ENCODE measurements at regions not wholly inside any gene's neighbourhood (a gene's known extent, or its start where the extent isn't known, plus 50 kb on each side); places are given as distances from the start of the nearest gene placed in this dataset.

DNA sequence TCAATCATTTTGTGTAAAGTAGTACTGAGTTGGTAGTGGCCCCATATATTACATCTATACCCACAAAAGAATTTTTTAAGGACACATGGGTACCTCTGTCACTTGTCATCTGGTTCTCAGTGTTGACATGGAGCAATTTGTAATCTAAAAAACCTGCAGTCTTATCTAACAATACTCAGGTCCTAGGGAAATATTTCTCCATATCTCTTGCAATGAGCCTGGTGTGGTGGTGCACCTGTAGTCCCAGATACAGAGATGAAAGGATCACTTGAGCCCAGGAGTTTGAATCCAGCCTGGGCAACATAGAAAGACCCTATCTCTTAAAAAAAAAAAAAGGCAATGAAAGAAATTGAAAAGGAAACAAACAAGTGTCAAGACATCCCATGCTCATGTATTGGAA lies 70.7 kb upstream of the ZNF30 start:
- H4K20me1 ChIP-seq (ENCODE audit: control insufficient read depth, insufficient read depth) = no peaks in the 10 kb centered on the region
- SMC1A ChIA-PET (ENCODE audit: uncharacterized antibody, unreplicated experiment) = no interaction called here
- no peak for DNase-seq (ENCODE audit: low read depth, low spot score)
- no peak overlapping the region for H3K4me2 ChIP-seq (ENCODE audit: control insufficient read depth, insufficient read depth)
- H3K36me3 ChIP-seq (ENCODE audit: control insufficient read depth in 2 of 2, insufficient read depth in 2 of 2, low read length in 1 of 2) = no peaks in the 10 kb centered on the region
- no peak for FAIRE-seq
- RAD21 ChIA-PET (ENCODE audit: unreplicated experiment) = no interaction called here
- no peaks in the 10 kb centered on the region for H3K4me1 ChIP-seq (ENCODE audit: control insufficient read depth, insufficient read depth, low read length)
- in situ Hi-C loops (cut with MboI) = no loop called here
- TF ChIP-seq NRF1 (conservative IDR thresholded peaks at IDR 0.05; ENCODE audit: low read depth, low read length) (no peak), WRNIP1 (IDR thresholded peaks at IDR 0.05; ENCODE audit: borderline replicate concordance, low read depth, low read length) (no peak), LARP7 (IDR thresholded peaks at IDR 0.05) (no peak), ZNF592 (IDR thresholded peaks at IDR 0.05) (no peak), GATAD2B (conservative IDR thresholded peaks at IDR 0.05; ENCODE audit: low read depth) (no peak), TCF12 (IDR thresholded peaks at IDR 0.05; ENCODE audit: low read depth, low read length) (no peak), SUPT20H (IDR thresholded peaks at IDR 0.05; ENCODE audit: borderline replicate concordance, control insufficient read depth, low read depth, low read length) (no peak), ZBTB4 (CRISPR knock-in tag; IDR thresholded peaks at IDR 0.05) (no peak), NR2F1 (conservative IDR thresholded peaks at IDR 0.05) (no peak), CUX1 (IDR thresholded peaks at IDR 0.05; ENCODE audit: insufficient replicate concordance, low read depth, low read length) (no peak)
- TF ChIP-seq, protein P1, sequence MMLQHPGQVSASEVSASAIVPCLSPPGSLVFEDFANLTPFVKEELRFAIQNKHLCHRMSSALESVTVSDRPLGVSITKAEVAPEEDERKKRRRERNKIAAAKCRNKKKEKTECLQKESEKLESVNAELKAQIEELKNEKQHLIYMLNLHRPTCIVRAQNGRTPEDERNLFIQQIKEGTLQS (IDR thresholded peaks at IDR 0.05; ENCODE audit: borderline replicate concordance, extremely low read depth, low read depth, low read length) = no peak
- no peaks in the 10 kb centered on the region for H3K79me2 ChIP-seq (ENCODE audit: control insufficient read depth, insufficient read depth, low read length)
- no peak overlapping the region for H3K4me3 ChIP-seq
- no peak overlapping the region for H2AFZ ChIP-seq (ENCODE audit: control insufficient read depth, low read depth, low read length)
- POLR2A ChIA-PET = no interaction called here
- CTCF ChIA-PET = no interaction called here
- no peak overlapping the region for H3K27ac ChIP-seq (ENCODE audit: control insufficient read depth, insufficient read depth)
- H3K9ac ChIP-seq (ENCODE audit: control insufficient read depth, insufficient read depth, low read length) = no peak overlapping the region
- ATAC-seq = no peak
- H3K9me3 ChIP-seq (replicated peaks; ENCODE audit: control insufficient read depth, insufficient read depth, low read length) = no peaks in the 10 kb centered on the region
- intact Hi-C loops (cut with micrococcal nuclease; ENCODE audit: unreplicated experiment) = no loop called here
- H3K27me3 ChIP-seq (replicated peaks in 1 of 2; ENCODE audit: control insufficient read depth in 2 of 2, insufficient read depth in 2 of 2, low read length in 1 of 2) = no peaks in the 10 kb centered on the region
- BruUV-seq (replicated peaks) = no TSS peak

All from GM12878 (cell line).